T47D (cell line): ENCODE measurements at regions not wholly inside any gene's neighbourhood (a gene's known extent, or its start where the extent isn't known, plus 50 kb on each side); places are given as distances from the start of the nearest gene placed in this dataset.
"Not testable (repeated sequence)": the region's sequence is repeated elsewhere in the genome, so short reads cannot be mapped to it uniquely, and the experiment has no call there.

ENCODE experiments used
- DNase-seq, 2 experiments: peaks; one replicate each; pipeline versions ENCODE4 v3.0.0 to v3.0.0-alpha.2; 2011 to 2012; ENCODE audit warnings: low read depth in 1 of 2, low spot score in 1 of 2
- JUND ChIP-seq: IDR thresholded peaks from 2 replicates; pipeline ENCODE4 v1.6.1; 2012; ENCODE audit warnings: low read depth
- in situ Hi-C: cut with HindIII; loops from 2 replicates; pipeline ENCODE4 v1.10.0; 2016; ENCODE audit warnings: low sequenced_read_pairs, low pct_unique_long_range_greater_than_20kb

DNA sequence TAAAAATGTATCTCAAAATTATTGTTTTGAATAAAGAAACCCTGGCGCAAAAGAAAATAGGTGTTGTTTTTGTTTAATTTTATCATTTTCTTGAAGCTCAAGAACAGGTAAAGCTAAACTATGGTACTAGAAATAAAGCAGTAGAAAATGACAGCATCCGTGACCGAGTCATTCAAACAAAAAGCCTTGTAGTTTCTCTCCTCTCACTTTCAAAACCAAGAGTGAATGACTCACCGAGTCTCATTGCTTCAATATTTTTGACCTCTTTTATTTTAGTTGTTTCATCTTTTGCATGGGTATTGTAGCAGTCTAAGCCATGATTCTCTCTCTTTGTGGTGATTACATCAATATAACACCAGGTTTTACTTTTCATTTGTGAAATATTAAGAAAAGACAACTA lies 396.5 kb downstream of the POM121L12 start:
- TF ChIP-seq JUND: no peak
- in situ Hi-C loops: no loop called here
- no peak for DNase-seq

DNA sequence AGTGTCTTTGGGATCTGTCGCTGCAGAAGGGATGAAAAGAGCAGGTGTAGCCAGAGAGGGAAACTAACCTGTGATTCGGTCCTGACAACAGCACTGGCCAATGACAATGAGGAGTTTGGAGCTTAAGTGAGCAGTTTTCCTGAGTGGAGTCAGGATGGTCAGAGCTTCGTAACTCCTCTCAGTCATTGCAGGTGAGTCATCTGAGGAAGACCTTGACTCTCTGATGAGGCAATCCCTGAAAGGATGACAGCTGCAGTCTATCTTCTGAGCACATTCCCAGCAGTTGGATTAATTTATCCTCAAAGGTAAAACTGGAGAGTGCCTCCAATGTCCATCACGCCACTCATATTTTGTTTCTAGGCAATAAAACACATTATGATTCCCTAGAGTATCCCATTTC lies 401.9 kb downstream of the POM121L12 start:
- TF ChIP-seq JUND: no peak
- no peak for DNase-seq
- in situ Hi-C loops: no loop called here

DNA sequence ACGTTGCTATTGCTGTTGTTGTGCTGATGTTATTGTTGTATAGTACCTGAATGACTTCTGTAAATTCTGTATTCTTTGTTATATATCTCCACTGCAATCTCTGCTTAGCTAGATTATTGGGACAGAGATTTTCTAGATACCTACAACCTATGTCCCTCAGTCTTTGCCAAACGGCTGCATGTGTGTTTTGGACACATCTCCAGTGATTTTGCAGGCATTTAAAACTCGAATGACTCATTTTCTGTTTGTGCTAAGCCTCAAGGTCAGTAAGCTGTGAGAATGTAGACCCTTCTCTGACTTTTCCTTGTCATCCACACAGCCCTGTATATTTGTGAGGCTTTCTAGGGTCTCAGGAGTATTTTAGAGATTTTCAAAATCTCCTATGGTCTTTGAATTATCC lies 410.7 kb downstream of the POM121L12 start:
- in situ Hi-C loops: no loop called here
- TF ChIP-seq JUND: no peak
- peak in 1 of 2 experiments; percentile 22 for DNase-seq

DNA sequence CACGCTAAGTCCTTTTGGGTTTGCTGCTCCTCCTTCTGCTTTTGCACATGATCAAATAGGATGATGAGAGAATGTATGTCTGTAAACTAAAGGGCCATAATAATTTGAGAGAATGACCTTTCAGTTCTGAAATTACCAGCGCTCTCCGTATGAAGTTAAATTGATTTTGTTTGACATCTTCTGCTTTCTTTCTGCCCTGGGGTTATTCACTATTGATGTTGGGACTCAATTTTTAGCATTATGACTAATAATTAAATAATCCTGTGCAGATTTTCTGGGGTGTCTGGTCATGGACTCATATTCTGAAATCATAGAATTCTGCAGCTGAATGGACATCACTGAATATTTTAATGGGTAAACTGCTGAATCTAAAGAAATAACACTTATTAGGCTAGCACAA lies 423.2 kb downstream of the POM121L12 start:
- no peak for TF ChIP-seq JUND
- DNase-seq: no peak
- in situ Hi-C loops: no loop called here

DNA sequence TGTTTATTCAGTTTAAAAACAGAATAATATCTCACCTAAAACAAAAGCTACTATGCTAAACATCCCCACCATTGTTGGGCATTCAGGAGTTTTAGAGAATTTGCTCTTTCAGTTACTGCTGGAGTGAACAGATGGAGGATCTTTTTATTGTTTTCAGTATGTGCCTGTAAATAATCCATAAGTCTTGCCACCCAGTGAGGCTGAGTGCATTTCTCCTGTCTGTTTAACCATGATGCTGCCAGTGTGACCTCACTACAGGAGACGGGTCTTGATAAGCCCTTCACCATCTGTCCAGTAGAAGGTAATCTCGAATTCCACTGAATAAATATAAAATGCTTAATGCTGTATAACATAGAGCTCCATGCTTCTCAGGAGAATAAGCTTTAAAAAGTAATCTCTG lies 430.9 kb downstream of the POM121L12 start:
- in situ Hi-C loops: no loop called here
- no peak for TF ChIP-seq JUND
- DNase-seq: no peak

DNA sequence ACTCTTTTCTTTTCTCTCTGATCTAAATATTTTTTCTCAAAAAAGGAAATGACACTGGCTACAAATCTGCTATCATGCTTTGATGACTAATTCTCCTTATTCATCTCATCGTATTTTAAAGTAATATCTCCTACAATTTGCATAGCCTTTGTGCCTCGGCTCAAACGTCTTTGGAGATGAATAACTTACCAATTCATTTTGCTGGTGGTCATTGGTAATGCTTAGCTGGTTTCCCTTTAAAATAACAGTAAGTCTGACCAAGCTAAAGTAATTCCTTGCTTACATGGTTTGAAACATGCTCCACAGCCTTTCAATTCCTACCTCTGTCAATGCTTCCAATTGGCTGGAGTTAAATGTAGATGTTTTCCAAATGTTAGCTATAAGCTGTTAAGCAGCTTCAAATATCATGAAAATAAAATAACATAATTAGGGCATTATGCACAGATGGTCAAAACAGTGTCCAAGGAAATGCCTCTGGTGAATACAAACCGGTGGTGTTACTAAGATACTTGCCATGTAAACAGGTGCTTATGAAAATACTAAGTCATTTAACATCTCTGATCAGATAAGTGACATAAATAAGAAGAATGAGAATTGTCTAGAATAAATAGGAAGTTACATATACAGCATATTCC lies 435.0 kb downstream of the POM121L12 start:
- DNase-seq: no peak
- in situ Hi-C loops: no loop called here
- TF ChIP-seq JUND: no peak

DNA sequence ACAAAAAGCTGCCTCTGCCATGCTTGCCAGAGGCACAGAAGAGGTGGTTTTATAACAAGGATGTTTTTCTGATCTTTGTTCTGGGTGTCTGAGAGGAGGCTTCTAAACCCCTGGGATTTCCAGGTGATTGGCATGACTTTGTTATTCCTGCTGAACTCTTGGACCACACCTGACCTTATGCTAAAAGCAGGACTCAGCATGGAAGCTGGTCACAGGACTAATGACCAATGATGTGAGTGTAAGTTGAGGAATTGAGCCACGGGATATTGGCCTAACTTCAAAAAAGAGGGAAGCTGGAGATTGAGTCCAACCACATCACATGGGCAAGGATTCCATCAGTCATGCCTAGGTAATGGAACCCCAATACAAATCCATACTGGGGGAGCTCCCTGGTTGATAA lies 437.9 kb downstream of the POM121L12 start:
- in situ Hi-C loops: no loop called here
- DNase-seq: no peak

DNA sequence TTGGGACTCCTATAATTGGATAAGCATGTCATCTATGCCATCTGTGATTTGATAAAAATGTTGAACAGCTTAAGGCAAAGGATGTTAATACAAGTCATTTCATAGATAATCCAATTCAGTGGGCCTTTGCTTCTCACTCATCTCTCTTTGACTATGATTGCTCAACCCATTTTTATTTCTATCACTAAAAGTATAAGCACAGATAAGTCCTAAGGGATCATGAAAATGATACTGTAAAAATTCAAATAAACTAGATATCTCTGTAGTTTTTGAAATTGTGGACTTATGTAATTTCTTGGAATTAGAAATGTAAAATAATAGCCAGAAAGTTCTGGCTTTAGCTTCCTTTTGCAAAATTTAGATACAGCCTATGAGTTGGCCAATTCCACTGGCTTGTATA lies 440.3 kb downstream of the POM121L12 start:
- no peak for TF ChIP-seq JUND
- no peak for DNase-seq
- in situ Hi-C loops: no loop called here

More for the DNA sequence above, 437.9 kb downstream of the POM121L12 start:
- TF ChIP-seq JUND: no peak

DNA sequence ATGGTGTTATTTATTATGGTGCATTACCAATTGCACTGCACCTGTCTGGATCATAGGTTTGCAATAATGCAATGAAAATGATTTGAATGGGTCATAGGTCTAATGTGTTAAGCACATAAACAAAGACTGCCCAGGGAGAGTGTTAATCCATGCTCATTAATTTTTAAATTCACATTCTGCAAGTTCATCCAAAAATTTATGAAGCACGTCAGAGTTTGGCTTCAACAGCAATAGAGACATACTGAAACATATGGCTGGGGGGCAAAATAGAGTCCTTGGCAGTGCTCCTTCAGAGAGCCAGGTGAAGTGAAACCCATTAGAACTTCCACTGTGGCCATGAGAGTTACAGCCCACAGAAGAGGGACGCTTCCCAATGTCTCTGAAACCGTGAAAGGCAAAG lies 441.1 kb downstream of the POM121L12 start:
- in situ Hi-C loops: no loop called here
- TF ChIP-seq JUND: no peak
- no peak for DNase-seq

DNA sequence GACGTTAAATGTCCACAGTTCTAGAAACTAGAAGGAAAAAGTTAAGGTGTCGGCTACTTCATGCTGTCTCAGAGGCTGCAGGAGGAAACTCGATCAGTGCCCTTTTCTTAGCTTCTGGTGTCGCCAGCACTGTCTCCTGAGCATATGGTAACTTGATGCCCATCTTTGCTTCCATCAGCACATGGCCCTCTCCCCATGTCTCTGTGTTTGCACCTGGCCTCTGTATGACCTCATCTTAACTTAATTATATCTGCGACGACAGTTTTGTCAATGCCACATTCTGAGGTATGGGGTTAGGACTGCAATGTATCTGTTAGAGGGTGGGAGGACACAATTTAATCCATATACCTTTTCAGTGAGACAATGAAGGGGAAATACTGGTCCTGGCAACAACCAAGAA lies 449.9 kb downstream of the POM121L12 start:
- no peak for DNase-seq
- in situ Hi-C loops: no loop called here
- TF ChIP-seq JUND: no peak

DNA sequence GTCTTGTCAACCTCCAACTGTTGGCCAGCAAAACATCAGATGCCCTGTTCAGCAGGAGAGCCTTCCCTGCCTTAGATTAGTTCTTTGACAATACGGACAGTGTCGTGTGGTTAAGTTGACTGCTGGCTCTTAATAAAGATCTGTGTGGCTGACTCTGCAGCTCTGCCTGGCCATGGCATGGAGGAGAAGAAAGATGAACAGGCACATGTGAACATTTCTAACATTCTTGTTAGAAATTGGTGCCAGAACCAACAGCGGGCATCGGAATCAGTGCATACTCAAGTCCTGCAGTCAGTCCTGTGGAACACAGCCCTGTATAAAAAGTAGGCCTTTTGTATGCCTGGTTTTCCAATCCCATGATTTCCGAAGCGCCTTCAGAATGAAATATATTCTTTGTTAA lies 455.6 kb downstream of the POM121L12 start:
- in situ Hi-C loops: no loop called here
- no peak for DNase-seq
- TF ChIP-seq JUND: no peak

DNA sequence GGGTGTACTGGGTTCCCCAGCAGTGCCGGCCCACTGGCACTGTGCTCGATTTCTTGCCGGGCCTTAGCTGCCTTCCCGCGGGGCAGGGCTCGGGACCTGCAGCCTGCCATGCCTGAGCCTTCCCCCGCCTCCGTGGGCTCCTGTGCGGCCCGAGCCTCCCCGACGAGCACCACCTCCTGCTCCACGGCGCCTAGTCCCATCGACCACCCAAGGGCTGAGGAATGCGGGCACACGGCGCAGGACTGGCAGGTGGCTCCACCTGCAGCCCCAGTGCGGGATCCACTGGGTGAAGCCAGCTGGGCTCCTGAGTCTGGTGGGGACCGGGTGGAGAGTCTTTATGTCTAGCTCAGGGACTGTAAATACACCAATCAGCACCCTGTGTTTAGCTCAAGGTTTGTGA lies 459.7 kb downstream of the POM121L12 start:
- in situ Hi-C loops, DNase-seq: not testable (repeated sequence)

DNA sequence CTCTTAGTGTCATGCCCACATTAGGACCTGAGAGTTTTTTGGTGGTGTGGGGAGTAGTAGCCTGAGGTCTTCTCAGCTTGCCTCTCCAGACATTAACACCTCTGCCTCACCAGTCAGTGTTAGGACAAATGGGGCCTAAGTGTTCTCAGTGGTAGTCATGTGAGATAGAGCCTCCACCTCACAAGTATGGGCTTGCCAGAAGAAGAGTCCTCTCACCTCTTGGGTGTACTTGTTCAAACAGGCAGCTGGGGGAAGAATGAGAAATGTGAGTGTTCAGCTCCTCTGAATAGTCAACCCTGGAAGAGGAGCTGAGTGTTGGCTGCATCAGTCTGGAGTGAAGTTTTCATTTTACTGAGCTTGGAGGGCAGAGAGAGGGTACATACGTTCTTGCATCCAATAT lies 464.6 kb downstream of the POM121L12 start:
- TF ChIP-seq JUND: no peak
- no peak for DNase-seq
- in situ Hi-C loops: no loop called here

DNA sequence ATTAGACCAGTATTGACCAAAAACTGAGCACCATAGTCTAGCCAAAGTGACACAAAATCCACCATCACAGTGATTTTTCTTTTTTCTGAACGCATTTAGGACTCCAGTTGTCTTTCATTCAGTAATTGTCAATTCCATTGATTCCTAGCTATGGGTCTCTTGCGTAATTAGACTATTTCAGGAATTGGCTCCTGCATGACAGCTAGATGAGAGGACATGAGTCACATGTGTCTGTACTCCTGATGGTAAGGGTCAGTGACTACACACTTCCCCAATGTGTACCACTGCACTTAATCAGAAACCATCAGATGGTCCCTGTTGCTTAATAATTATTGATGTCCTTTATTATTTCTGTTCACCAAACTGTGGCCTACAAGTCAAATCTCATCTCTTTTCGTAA lies 469.5 kb downstream of the POM121L12 start:
- TF ChIP-seq JUND: no peak
- in situ Hi-C loops: no loop called here
- DNase-seq: no peak
